Thyroid gland (tissue), 4 donors: ENCODE measurements at regions not wholly inside any gene's neighbourhood (a gene's known extent, or its start where the extent isn't known, plus 50 kb on each side); places are given as distances from the start of the nearest gene placed in this dataset.

ENCODE experiments used
- POLR2A ChIP-seq, 2 donors: fragments of 450-650 bp; IDR thresholded peaks; one replicate each; pipeline ENCODE4 v1.6.1; 2017; ENCODE audit warnings: antibody characterized with exemption in 2 of 2, mild to moderate bottlenecking in 2 of 2, moderate library complexity in 1 of 2
- TF ChIP-seq, protein P1 (sequence below), 6 experiments: fragments of 200-600 bp in 3 of 6; fragments of 450-650 bp in 3 of 6; sonication (generic) in 3 of 6; IDR thresholded peaks; one replicate each; pipeline ENCODE4 v1.5.1; 2016 to 2019; ENCODE audit warnings: antibody characterized with exemption in 6 of 6, mild to moderate bottlenecking in 2 of 6, inconsistent platforms in 1 of 6, moderate library complexity in 1 of 6

DNA sequence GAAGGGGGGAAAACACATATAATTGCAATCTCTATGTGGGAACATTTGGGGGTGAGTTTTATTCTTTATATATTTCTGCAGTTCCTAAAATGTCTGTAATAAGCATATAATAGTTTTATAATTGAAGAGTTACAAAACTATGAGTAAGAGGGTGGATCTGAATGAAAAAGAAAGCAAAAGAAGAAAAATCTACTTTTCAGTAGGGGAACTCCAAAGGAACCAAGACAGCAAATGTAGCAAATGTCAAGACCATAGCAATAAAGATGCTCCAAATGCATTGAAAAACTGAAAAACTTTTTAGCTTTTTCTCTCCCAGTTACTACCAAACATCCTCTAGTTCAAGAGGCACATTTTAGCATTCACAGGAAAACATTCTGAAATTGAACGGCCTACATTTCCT is 434.8 kb downstream of the LMO4 start:
- no peak for TF ChIP-seq POLR2A (IDR thresholded peaks at IDR 0.05)
- TF ChIP-seq, protein P1, sequence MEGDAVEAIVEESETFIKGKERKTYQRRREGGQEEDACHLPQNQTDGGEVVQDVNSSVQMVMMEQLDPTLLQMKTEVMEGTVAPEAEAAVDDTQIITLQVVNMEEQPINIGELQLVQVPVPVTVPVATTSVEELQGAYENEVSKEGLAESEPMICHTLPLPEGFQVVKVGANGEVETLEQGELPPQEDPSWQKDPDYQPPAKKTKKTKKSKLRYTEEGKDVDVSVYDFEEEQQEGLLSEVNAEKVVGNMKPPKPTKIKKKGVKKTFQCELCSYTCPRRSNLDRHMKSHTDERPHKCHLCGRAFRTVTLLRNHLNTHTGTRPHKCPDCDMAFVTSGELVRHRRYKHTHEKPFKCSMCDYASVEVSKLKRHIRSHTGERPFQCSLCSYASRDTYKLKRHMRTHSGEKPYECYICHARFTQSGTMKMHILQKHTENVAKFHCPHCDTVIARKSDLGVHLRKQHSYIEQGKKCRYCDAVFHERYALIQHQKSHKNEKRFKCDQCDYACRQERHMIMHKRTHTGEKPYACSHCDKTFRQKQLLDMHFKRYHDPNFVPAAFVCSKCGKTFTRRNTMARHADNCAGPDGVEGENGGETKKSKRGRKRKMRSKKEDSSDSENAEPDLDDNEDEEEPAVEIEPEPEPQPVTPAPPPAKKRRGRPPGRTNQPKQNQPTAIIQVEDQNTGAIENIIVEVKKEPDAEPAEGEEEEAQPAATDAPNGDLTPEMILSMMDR (IDR thresholded peaks at IDR 0.05), result no peak
